Neural progenitor cell (in vitro differentiated cells): ENCODE measurements at regions not wholly inside any gene's neighbourhood (a gene's known extent, or its start where the extent isn't known, plus 50 kb on each side); places are given as distances from the start of the nearest gene placed in this dataset.
A peak's percentile ranks its signal among the peaks of the same experiment; 100 is the strongest.
"Not testable (repeated sequence)": the region's sequence is repeated elsewhere in the genome, so short reads cannot be mapped to it uniquely, and the experiment has no call there.

Experiments used
- DNase-seq: peaks from one replicate; pipeline ENCODE4 v3.0.0-alpha.2; 2016; ENCODE audit warnings: low spot score
- H2AFZ ChIP-seq: fragments of 200-600 bp; sonication (generic); replicated peaks from 2 replicates; pipeline ENCODE4 v1.6.1; 2016; ENCODE audit warnings: antibody characterized with exemption
- H3F3A ChIP-seq: fragments of 200-600 bp; sonication (generic); 2 replicates; pipeline ENCODE4 v1.6.1; 2016; ENCODE audit warnings: antibody characterized with exemption, low read depth
- H3K27ac ChIP-seq: fragments of 200-600 bp; sonication (generic); 2 replicates; pipeline ENCODE4 v1.5.1; 2016; ENCODE audit warnings: mild to moderate bottlenecking
- H3K27me3 ChIP-seq: fragments of 200-600 bp; sonication (generic); 2 replicates; pipeline ENCODE4 v1.6.1; 2016; ENCODE audit warnings: mild to moderate bottlenecking, moderate library complexity
- H3K36me3 ChIP-seq: fragments of 200-600 bp; sonication (generic); 2 replicates; pipeline ENCODE4 v1.5.1; 2016
- H3K4me1 ChIP-seq: fragments of 200-600 bp; sonication (generic); 2 replicates; pipeline ENCODE4 v1.6.1; 2016; ENCODE audit warnings: mixed run types
- H3K4me2 ChIP-seq: fragments of 200-600 bp; sonication (generic); 2 replicates; pipeline ENCODE4 v1.6.1; 2016
- H3K4me3 ChIP-seq: fragments of 200-600 bp; sonication (generic); 2 replicates; pipeline ENCODE4 v1.5.1; 2016
- H3K79me2 ChIP-seq: fragments of 200-600 bp; sonication (generic); 2 replicates; pipeline ENCODE4 v1.6.1; 2016; ENCODE audit warnings: low read depth
- H3K9ac ChIP-seq: fragments of 200-600 bp; sonication (generic); 2 replicates; pipeline ENCODE4 v1.6.1; 2016
- H3K9me3 ChIP-seq: fragments of 200-600 bp; sonication (generic); 2 replicates; pipeline ENCODE4 v1.5.1; 2016; ENCODE audit warnings: low read depth
- H4K20me1 ChIP-seq: fragments of 200-600 bp; sonication (generic); 2 replicates; pipeline ENCODE4 v1.6.1; 2016; ENCODE audit warnings: low read depth
- H3K27ac Mint-ChIP-seq: 3 replicates; pipeline ENCODE4 v1.8.0; 2021; ENCODE audit warnings: mixed read lengths
- H3K27me3 Mint-ChIP-seq: 2 replicates; pipeline ENCODE4 v1.8.0; 2022; ENCODE audit warnings: low read depth, mild to moderate bottlenecking, inconsistent platforms, moderate library complexity, mixed read lengths; ENCODE audit not compliant: insufficient read depth
- H3K36me3 Mint-ChIP-seq: 3 replicates; pipeline ENCODE4 v1.8.0; 2021; ENCODE audit warnings: mixed read lengths
- H3K4me1 Mint-ChIP-seq: 3 replicates; pipeline ENCODE4 v1.8.0; 2021; ENCODE audit warnings: mixed read lengths
- H3K4me3 Mint-ChIP-seq: 3 replicates; pipeline ENCODE4 v1.8.0; 2021; ENCODE audit warnings: mild to moderate bottlenecking, moderate library complexity, mixed read lengths
- H3K9me3 Mint-ChIP-seq: 3 replicates; pipeline ENCODE4 v1.8.0; 2020; ENCODE audit warnings: mixed read lengths
- CTCF ChIP-seq: fragments of 200-600 bp; sonication (generic); IDR thresholded peaks from 2 replicates; pipeline ENCODE4 v1.5.1; 2017; ENCODE audit warnings: antibody characterized with exemption, mild to moderate bottlenecking
- EZH2 ChIP-seq: fragments of 200-600 bp; sonication (generic); IDR thresholded peaks from 2 replicates; pipeline ENCODE4 v1.6.1; 2017; ENCODE audit warnings: antibody characterized with exemption, mild to moderate bottlenecking, moderate library complexity
- EZH2phosphoT487 ChIP-seq: fragments of 200-600 bp; sonication (generic); IDR thresholded peaks from 2 replicates; pipeline ENCODE4 v1.6.1; 2017; ENCODE audit warnings: antibody characterized with exemption

GRCh38 chr13:44730099-44730498 is 154.0 kb upstream of the TSC22D1 start:
- DNase-seq, result no peak
- no peak overlapping the region for H2AFZ ChIP-seq
- Mint-ChIP-seq H3K27me3 (no peaks in the 10 kb centered on the region), H3K4me1 (no peaks in the 10 kb centered on the region), H3K36me3 (no peaks in the 10 kb centered on the region), H3K4me3 (no peak overlapping the region), H3K9me3 (no peaks in the 10 kb centered on the region), H3K27ac (no peak overlapping the region)
- H3K27ac ChIP-seq, result no peak overlapping the region
- H3K4me3 ChIP-seq, result no peak overlapping the region
- no peaks in the 10 kb centered on the region for H3K79me2 ChIP-seq
- H3K4me1 ChIP-seq, result no peaks in the 10 kb centered on the region
- H3K9me3 ChIP-seq, result no peaks in the 10 kb centered on the region
- H3F3A ChIP-seq, result no peaks in the 10 kb centered on the region
- TF ChIP-seq EZH2 (no peak), CTCF (no peak), EZH2phosphoT487 (no peak)
- no peak overlapping the region for H3K4me2 ChIP-seq
- H4K20me1 ChIP-seq, result no peaks in the 10 kb centered on the region
- H3K36me3 ChIP-seq, result no peaks in the 10 kb centered on the region
- no peaks in the 10 kb centered on the region for H3K27me3 ChIP-seq
- no peak overlapping the region for H3K9ac ChIP-seq

- not testable (repeated sequence) for H2AFZ ChIP-seq, H4K20me1 ChIP-seq, DNase-seq, H3K4me2 ChIP-seq, H3K27me3 ChIP-seq, H3K36me3 Mint-ChIP-seq, H3K9ac ChIP-seq, H3K4me1 ChIP-seq, H3K4me1 Mint-ChIP-seq, H3K79me2 ChIP-seq, H3K36me3 ChIP-seq, H3K4me3 ChIP-seq, H3K27ac Mint-ChIP-seq, H3K4me3 Mint-ChIP-seq, H3K27ac ChIP-seq, H3K9me3 Mint-ChIP-seq, H3F3A ChIP-seq, H3K27me3 Mint-ChIP-seq, H3K9me3 ChIP-seq
Observed at GRCh38 chr13:44727591-44727990, 151.5 kb upstream of the TSC22D1 start.

GRCh38 chr13:44726778-44727177 is 150.6 kb upstream of the TSC22D1 start:
- Histone ChIP-seq H3K27ac (no peak overlapping the region), H4K20me1 (no peaks in the 10 kb centered on the region), H3F3A (no peaks in the 10 kb centered on the region), H3K36me3 (no peaks in the 10 kb centered on the region), H3K4me2 (no peak overlapping the region), H3K27me3 (no peaks in the 10 kb centered on the region), H3K4me3 (no peak overlapping the region), H3K9me3 (no peaks in the 10 kb centered on the region), H2AFZ (peak overlapping the region; percentile 76), H3K9ac (no peak overlapping the region), H3K4me1 (no peaks in the 10 kb centered on the region), H3K79me2 (no peaks in the 10 kb centered on the region)
- Mint-ChIP-seq H3K9me3 (peaks cover 3% of the 10 kb centered on the region), H3K27me3 (no peaks in the 10 kb centered on the region), H3K27ac (no peak overlapping the region), H3K4me1 (no peaks in the 10 kb centered on the region), H3K36me3 (no peaks in the 10 kb centered on the region), H3K4me3 (no peak overlapping the region)
- TF ChIP-seq EZH2phosphoT487 (no peak), CTCF (no peak)
- DNase-seq, result no peak

GRCh38 chr13:44726214-44726613 is 150.1 kb upstream of the TSC22D1 start:
- no peaks in the 10 kb centered on the region for H3F3A ChIP-seq

More at GRCh38 chr13:44726214-44726613, 150.1 kb upstream of the TSC22D1 start:
- Histone ChIP-seq H2AFZ (peak overlapping the region; percentile 76), H3K27ac (no peak overlapping the region), H3K9me3 (no peaks in the 10 kb centered on the region), H3K79me2 (no peaks in the 10 kb centered on the region), H4K20me1 (no peaks in the 10 kb centered on the region), H3K9ac (no peak overlapping the region), H3K4me2 (no peak overlapping the region), H3K27me3 (no peaks in the 10 kb centered on the region), H3K36me3 (no peaks in the 10 kb centered on the region), H3K4me3 (no peak overlapping the region), H3K4me1 (no peaks in the 10 kb centered on the region)
- Mint-ChIP-seq H3K4me3 (no peak overlapping the region), H3K9me3 (peaks cover 3% of the 10 kb centered on the region), H3K27me3 (no peaks in the 10 kb centered on the region), H3K4me1 (no peaks in the 10 kb centered on the region), H3K36me3 (no peaks in the 10 kb centered on the region), H3K27ac (no peak overlapping the region)
- no peak for DNase-seq
- TF ChIP-seq EZH2 (no peak), EZH2phosphoT487 (no peak), CTCF (no peak)
